VCaP (cell line): ENCODE measurements at regions not wholly inside any gene's neighbourhood (a gene's known extent, or its start where the extent isn't known, plus 50 kb on each side); places are given as distances from the start of the nearest gene placed in this dataset.
A peak's percentile ranks its signal among the peaks of the same experiment; 100 is the strongest.

Source experiments
- H3K27ac ChIP-seq: fragments of 450-650 bp; 2 replicates; pipeline ENCODE4 v1.5.1; 2017
- CTCF ChIP-seq: fragments of 450-650 bp; conservative IDR thresholded peaks from 2 replicates; pipeline ENCODE4 v1.5.1; 2017; ENCODE audit warnings: mild to moderate bottlenecking, moderate library complexity

GRCh38 chr10:92747066-92747465, 57.3 kb downstream of the HHEX start:
- H3K27ac ChIP-seq, result no peak overlapping the region
- TF ChIP-seq CTCF, result no peak

GRCh38 chr10:92747600-92747999, 57.8 kb downstream of the HHEX start:
- no peak for TF ChIP-seq CTCF
- H3K27ac ChIP-seq, result no peak overlapping the region

GRCh38 chr10:92750791-92751533, 61.2 kb downstream of the HHEX start:
- no peak for TF ChIP-seq CTCF
- no peak overlapping the region for H3K27ac ChIP-seq

- TF ChIP-seq CTCF, result no peak
- H3K27ac ChIP-seq, result no peak overlapping the region
Observed at GRCh38 chr10:92751534-92751811, 61.7 kb downstream of the HHEX start.

GRCh38 chr10:92751827-92752226, 62.1 kb downstream of the HHEX start:
- no peak for TF ChIP-seq CTCF
- H3K27ac ChIP-seq, result no peak overlapping the region

GRCh38 chr10:92753865-92754264, 64.1 kb downstream of the HHEX start:
- no peak overlapping the region for H3K27ac ChIP-seq
- no peak for TF ChIP-seq CTCF

GRCh38 chr10:92755725-92756124, 66.0 kb downstream of the HHEX start:
- H3K27ac ChIP-seq, result peak overlapping the region; percentile 70
- no peak for TF ChIP-seq CTCF
